HG03469 (cell line): ENCODE measurements at regions not wholly inside any gene's neighbourhood (a gene's known extent, or its start where the extent isn't known, plus 50 kb on each side); places are given as distances from the start of the nearest gene placed in this dataset.

Experiments used
- ATAC-seq: cut with Tn5 transposase; IDR thresholded peaks from one replicate; pipeline ENCODE4 v1.9.1; 2021; ENCODE audit warnings: mild to moderate bottlenecking, moderate library complexity, moderate number of reproducible peaks; ENCODE audit not compliant: unreplicated experiment

- ATAC-seq, result no peak
Measured at GRCh38 chr14:61140271-61140670, 140.9 kb downstream of the TMEM30B start.

GRCh38 chr14:61139006-61139599 is 142.0 kb downstream of the TMEM30B start:
- no peak for ATAC-seq

- no peak for ATAC-seq
Measured at GRCh38 chr14:61132894-61133293, 148.2 kb downstream of the TMEM30B start.

- no peak for ATAC-seq
Measured at GRCh38 chr14:61132336-61132735, 148.8 kb downstream of the TMEM30B start.

- no peak for ATAC-seq
Measured at GRCh38 chr14:61130512-61131260, 149.6 kb downstream of the SLC38A6 start.

GRCh38 chr14:61129168-61129745 is 148.2 kb downstream of the SLC38A6 start:
- ATAC-seq, result no peak

GRCh38 chr14:61128382-61129167 is 147.5 kb downstream of the SLC38A6 start:
- ATAC-seq, result no peak

GRCh38 chr14:61126603-61127498 is 145.8 kb downstream of the SLC38A6 start:
- no peak for ATAC-seq

- no peak for ATAC-seq
Measured at GRCh38 chr14:61125867-61126572, 145.0 kb downstream of the SLC38A6 start.

GRCh38 chr14:61125041-61125866 is 144.2 kb downstream of the SLC38A6 start:
- no peak for ATAC-seq

- no peak for ATAC-seq
Measured at GRCh38 chr14:61122862-61123261, 141.8 kb downstream of the SLC38A6 start.

GRCh38 chr14:61121355-61121787 is 140.3 kb downstream of the SLC38A6 start:
- no peak for ATAC-seq

GRCh38 chr14:61120576-61120975 is 139.5 kb downstream of the SLC38A6 start:
- no peak for ATAC-seq

GRCh38 chr14:61119006-61119405 is 138.0 kb downstream of the SLC38A6 start:
- ATAC-seq, result no peak

- ATAC-seq, result no peak
Measured at GRCh38 chr14:61116369-61116768, 135.3 kb downstream of the SLC38A6 start.

- ATAC-seq, result no peak
Measured at GRCh38 chr14:61113561-61114225, 132.6 kb downstream of the SLC38A6 start.

- no peak for ATAC-seq
Measured at GRCh38 chr14:61112506-61112905, 131.5 kb downstream of the SLC38A6 start.

GRCh38 chr14:61111731-61112130 is 130.7 kb downstream of the SLC38A6 start:
- ATAC-seq, result no peak
